Heart left ventricle (tissue), 13 donors: ENCODE measurements at regions not wholly inside any gene's neighbourhood (a gene's known extent, or its start where the extent isn't known, plus 50 kb on each side); places are given as distances from the start of the nearest gene placed in this dataset.

Experiments
- POLR2A ChIP-seq, 2 donors: fragments of 450-650 bp; IDR thresholded peaks; one replicate each; pipeline ENCODE4 v1.6.1; 2017; ENCODE audit warnings: antibody characterized with exemption in 2 of 2, mild to moderate bottlenecking in 2 of 2, moderate library complexity in 2 of 2
- TF ChIP-seq, protein P1 (sequence below), 12 donors: fragments of 200-600 bp; sonication (generic) in 4 of 12; IDR thresholded peaks; one replicate each; pipeline versions ENCODE4 v1.5.0 to v1.8.0; 2018 to 2022; ENCODE audit warnings: antibody characterized with exemption in 12 of 12, mild to moderate bottlenecking in 5 of 12
- donor health status: ischemic (EF 13 %, LVEDD 7.1; RV severe dilation, severe dysfunction).
- donor health status: DM: no; HTN: yes; CAD: no.
- donor health status: DM: no; HTN: no; CAD: no.
- donor health status: ischemic (EF 25% LVEDD 6.9; RV normal size, moderate dysfunction).
- donor health status: ischemic (EF 25% LVEDD 5.7; RV mildly dilated, moderate dysfunction).
- donor health status: ischemic (EF 35%, LVEDD 5.7; RV mildly dilated, moderate dysfunction).
- donor health status: nonischemic (EF 11% LVEDD 7.7; RV severe dilation, severe dysfunction).
- donor health status: DM: yes; HTN: yes; CAD: no.
- donor health status: PGD.
- donor health status: ischemic (EF 29% LVEDD 5.4; RV normal size, mild dysfunction).
- donor health status: nonischemic (EF 23%, LVEDD 6.1; RV moderate dilation, normal function).

DNA sequence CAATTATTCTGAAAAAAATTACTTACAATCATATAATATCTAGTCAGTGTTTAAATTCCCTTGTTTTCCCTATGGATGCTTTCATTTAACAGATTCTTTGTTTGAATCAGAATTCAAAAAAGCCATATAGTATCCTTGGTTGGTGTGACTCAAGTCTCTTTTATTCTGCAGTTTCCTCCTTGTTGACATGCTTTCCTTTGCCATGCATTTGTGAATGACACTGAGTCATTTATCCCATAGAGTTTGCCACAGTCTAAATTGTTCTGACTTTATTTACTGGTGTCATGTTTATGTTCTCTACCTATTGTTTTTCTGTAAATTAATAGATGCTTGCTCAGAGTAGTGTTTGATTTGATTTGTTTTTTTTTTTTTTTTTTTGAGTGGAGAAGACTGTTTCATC lies 893.8 kb upstream of the SLC10A2 start:
- TF ChIP-seq POLR2A (IDR thresholded peaks at IDR 0.05): no peak
- TF ChIP-seq, protein P1, sequence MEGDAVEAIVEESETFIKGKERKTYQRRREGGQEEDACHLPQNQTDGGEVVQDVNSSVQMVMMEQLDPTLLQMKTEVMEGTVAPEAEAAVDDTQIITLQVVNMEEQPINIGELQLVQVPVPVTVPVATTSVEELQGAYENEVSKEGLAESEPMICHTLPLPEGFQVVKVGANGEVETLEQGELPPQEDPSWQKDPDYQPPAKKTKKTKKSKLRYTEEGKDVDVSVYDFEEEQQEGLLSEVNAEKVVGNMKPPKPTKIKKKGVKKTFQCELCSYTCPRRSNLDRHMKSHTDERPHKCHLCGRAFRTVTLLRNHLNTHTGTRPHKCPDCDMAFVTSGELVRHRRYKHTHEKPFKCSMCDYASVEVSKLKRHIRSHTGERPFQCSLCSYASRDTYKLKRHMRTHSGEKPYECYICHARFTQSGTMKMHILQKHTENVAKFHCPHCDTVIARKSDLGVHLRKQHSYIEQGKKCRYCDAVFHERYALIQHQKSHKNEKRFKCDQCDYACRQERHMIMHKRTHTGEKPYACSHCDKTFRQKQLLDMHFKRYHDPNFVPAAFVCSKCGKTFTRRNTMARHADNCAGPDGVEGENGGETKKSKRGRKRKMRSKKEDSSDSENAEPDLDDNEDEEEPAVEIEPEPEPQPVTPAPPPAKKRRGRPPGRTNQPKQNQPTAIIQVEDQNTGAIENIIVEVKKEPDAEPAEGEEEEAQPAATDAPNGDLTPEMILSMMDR (IDR thresholded peaks at IDR 0.05): no peak
